GM12878 (cell line): ENCODE measurements at regions not wholly inside any gene's neighbourhood (a gene's known extent, or its start where the extent isn't known, plus 50 kb on each side); places are given as distances from the start of the nearest gene placed in this dataset.

ENCODE experiments used
- E2F8 ChIP-seq: fragments of 450-650 bp; IDR thresholded peaks from 2 replicates; pipeline ENCODE4 v1.6.1; 2018; ENCODE audit warnings: mild to moderate bottlenecking, low read depth, moderate library complexity; ENCODE audit not compliant: partially characterized antibody
- EP300 ChIP-seq, 2 experiments: fragments of 150-350 bp in 1 of 2; IDR thresholded peaks; 2 replicates each; pipeline ENCODE4 v1.6.1; 2011 to 2012; ENCODE audit warnings: low read depth in 2 of 2, low read length in 2 of 2, borderline replicate concordance in 1 of 2, improper control_type of control experiment in 1 of 2, inconsistent platforms in 1 of 2; ENCODE audit not compliant: control insufficient read depth in 1 of 2
- IKZF2 ChIP-seq, 2 experiments: fragments of 450-650 bp; IDR thresholded peaks; 2 replicates each; pipeline ENCODE4 v1.6.1; 2017; ENCODE audit warnings: mild to moderate bottlenecking in 2 of 2, moderate library complexity in 2 of 2
- MTA2 ChIP-seq: fragments of 450-650 bp; IDR thresholded peaks from 2 replicates; pipeline ENCODE4 v1.6.1; 2016; ENCODE audit warnings: low read depth, mild to moderate bottlenecking, moderate library complexity
- RBBP5 ChIP-seq: fragments of 200-600 bp; sonication (generic); conservative IDR thresholded peaks from 2 replicates; pipeline ENCODE4 v1.6.1; 2016
- SPI1 ChIP-seq: IDR thresholded peaks from 2 replicates; pipeline ENCODE4 v1.6.1; 2011; ENCODE audit warnings: low read depth, mild to moderate bottlenecking, low read length, moderate library complexity, borderline replicate concordance; ENCODE audit not compliant: insufficient read depth
- ZNF687 ChIP-seq: fragments of 450-650 bp; IDR thresholded peaks from 2 replicates; pipeline ENCODE4 v1.6.1; 2017; ENCODE audit warnings: mild to moderate bottlenecking, moderate library complexity

- peak; percentile 78; the same call in 1 of the 2 replicates for TF ChIP-seq SPI1
- TF ChIP-seq IKZF2 (IDR thresholded peaks at IDR 0.05), result peak in 1 of 2 experiments; percentile 19; a peak in 1 of 4 replicates
- no peak for TF ChIP-seq E2F8
- no peak for TF ChIP-seq RBBP5
- TF ChIP-seq EP300 (IDR thresholded peaks at IDR 0.05; ENCODE audit: borderline replicate concordance in 1 of 2, control insufficient read depth in 1 of 2, low read depth in 2 of 2, low read length in 2 of 2), result 0 out of 4 replicates have a peak, but pooled peaks of 1 of the 2 experiments have one; percentile 29
- TF ChIP-seq MTA2, result peak; percentile 74
- no peak for TF ChIP-seq ZNF687
These were observed 333.7 kb downstream of the MEI4 start (continued) for GRCh38 chr6:77986380-77987034.
